Medulla oblongata (tissue), 1 donor: ENCODE measurements at regions not wholly inside any gene's neighbourhood (a gene's known extent, or its start where the extent isn't known, plus 50 kb on each side); places are given as distances from the start of the nearest gene placed in this dataset.

ENCODE experiments used
- DNase-seq: peaks from one replicate; pipeline ENCODE4 v3.0.0-alpha.2; 2015; ENCODE audit errors: extremely low spot score

DNA sequence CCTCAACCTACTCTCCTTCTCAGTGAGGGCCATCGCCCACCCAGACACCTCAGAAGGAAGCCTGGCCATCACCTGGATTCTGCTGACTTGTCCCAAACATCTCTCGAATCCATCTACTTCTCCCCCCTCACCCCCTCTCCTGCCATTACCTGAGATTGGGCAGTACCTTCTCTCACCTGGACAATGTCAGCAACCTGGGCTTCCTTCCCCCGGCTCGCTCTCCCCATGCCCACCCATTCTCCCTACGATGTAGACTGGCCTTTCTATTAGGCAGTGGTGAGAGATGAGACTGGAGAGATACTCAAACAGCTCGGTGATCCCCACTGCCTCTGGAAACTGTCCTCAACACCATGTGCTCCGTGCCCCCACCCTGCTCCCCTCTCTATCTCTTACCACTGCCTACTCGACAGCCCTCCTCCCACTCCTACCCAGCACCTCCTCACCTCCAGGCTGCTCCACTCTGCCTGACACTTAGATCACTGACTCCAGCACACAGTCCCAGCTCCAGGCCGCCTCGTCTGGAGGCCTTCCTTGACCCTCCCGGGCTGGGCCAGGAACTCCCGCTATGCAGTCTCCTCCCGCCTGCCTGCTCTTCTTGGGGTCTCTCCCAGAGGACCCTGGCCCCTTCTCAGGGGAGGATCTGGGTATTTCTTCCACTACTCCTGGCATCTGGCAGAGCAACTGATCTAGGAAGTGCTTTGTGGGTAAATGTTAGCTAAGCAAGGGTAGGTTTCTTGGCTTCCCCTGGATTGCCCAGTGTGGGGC, 235.8 kb upstream of the NLRP1 start:
- no peak for DNase-seq

DNA sequence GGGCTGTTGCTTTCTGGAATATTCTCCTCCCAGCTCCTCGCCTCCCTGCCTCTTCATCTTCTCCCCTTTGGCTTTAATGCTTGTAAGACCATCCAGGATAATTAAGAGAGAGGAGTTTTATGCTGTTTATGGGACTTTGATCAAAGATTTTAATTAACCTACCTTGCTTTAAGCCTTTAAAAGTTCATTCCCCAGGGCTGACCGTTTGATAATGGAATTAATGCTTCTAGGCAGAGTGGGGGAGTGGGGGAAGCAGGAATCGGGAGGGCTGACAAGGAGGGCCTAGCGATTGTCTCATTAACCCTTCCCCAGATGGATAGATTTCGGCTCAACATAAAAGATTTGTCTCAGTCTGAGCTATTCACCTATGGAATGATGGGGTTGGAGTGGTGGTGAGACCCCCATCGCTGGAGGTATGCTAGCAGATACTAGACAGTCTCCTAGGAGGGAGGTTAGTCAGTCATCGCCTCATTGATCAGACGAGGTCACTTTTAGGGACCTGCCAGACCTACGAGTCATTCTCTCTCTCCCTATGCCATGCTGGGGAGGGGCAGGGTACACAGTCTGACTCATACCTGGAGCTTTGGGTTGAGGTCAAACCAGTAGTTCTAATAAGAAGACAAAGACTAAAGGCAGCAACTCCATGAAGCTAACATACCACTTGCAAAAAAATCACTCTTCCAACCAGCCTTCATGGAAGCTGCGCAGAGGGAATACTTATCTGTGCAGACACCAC, 236.6 kb upstream of the NLRP1 start:
- DNase-seq: no peak

DNA sequence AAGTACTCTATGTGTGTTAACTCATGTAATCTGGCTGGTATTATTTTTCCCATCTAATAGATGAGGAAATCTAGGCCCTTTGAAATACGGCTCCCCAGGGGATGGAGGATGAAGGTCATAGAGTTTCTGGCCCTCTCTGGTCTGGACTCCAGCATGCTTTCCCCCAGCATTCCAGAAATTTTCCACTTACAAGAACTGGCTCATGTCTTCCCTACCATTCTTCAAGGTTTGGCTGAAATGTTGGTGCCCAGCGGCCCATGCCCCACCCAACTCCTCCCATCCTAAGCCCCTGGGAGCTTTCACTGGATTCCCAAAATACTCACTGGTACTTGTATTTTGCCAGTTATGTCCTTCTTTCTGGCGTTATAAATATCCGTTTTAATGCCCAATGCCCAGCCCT, 237.5 kb upstream of the NLRP1 start:
- no peak for DNase-seq

DNA sequence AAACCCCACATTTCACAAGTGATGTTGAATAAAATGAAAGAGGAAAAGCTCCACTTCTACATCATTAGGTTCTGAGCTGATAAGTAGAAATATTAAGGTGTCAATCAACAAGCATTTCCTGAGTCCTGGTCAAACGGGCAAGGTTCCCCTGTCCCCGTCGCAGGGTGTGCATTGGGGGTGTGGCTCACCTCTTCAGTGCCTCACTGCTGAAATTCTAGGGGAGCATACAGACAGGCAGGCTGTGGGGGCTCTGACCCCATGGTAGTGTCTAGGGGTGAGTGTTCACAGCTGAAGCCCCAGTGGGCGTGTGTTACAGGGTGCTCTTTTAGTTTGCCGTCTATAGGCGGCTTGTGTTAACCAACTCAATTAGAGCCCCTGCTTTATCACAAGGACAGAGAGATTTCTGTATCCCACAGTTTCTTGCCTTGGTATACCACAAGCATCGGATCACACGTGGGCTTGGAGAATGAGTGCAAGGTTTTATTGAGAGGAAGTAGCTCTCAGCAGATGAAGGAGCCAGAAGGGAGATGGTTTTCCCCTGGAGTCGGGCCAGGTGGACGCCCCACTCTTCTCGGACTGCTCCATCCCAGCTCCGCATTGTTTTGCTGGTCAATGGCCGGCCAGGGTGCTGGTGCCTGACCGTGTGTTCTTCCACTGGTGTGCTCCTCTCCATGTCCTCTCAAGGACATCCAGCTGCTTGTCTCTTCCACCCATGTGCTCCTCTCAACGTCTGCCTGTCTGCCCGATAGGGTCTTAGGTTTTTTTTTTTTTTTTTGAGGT, 238.2 kb upstream of the NLRP1 start:
- DNase-seq: no peak

DNA sequence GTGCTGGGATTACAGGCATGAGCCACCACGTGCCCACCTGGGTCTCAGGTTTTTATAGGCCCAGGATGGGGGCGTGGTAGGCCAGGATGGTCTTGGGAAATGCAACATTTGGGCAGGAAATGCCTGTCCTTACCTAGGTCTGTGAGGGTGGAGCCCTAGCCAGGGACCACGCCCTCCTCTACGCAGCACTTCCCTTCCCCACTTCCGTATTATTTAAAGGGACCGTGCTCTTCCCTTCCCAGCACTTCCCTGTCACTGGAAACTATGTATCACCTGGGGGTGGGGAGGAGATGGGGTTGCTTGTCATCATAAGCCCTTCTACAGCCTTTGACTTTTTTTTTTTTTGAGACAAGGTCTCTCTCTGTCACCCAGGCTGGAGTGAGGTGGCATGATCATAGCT, 238.9 kb upstream of the NLRP1 start:
- DNase-seq: no peak

GRCh38 chr17:5825717-5826330, 241.5 kb upstream of the NLRP1 start:
- no peak for DNase-seq

DNA sequence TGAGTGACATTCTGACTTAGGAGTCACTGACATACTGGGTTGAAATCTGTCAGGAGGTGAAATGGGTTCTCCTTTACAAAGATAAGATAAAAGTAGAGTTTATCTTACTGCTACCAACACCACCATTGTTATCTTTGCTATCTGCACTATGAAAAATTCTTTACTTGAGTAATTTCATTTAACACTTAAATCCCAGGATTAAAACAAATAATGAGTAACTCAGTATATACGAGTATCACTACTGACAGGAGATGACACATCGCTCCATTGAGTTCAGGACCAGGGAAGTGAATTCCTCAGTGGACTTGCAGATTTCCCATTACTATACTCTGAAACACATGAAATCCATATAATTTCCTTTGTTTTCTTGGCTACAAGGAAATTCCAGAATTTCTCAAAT, 242.1 kb upstream of the NLRP1 start:
- DNase-seq: no peak

GRCh38 chr17:5830921-5831320, 239.3 kb upstream of the WSCD1 start:
- DNase-seq: no peak

DNA sequence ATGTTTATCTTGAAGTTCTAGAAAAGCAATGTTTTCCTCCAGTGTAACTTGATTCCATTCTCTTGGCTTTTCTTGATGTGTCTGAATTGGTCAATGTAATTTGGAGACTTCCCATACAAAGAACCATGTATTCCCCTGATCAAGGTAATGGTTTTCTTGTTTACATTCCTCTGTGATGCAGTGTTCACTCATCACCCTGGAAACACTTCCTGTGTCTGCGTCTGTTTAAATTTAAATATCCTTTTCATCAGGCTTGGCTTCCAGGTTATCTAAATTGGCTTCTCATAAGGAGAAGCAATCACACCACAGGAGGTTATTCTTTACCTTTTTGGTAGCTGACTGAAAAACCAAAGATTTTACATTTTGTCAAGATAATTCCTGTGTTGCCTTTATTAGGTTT, 237.3 kb upstream of the WSCD1 start:
- no peak for DNase-seq

DNA sequence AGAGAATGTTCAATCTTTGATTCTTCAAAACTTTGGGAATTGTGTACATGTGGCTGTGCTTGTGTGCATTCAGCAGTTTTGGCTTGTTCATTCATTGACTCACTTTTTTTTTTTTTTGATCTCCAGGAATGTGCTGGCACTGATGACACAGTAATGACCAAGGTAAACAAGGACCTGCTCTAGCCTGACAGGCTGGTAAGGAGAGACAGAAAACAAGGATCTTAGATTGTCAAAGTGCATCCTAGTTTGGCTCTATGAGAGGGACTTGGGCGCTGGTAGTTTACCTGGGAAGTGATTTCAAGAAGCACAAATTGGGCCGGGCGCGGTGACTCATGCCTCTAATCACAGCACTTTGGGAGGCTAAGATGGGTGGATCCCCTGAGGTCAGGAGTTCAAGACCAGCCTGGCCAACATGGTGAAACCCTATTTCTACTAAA, 233.1 kb upstream of the WSCD1 start:
- no peak for DNase-seq

GRCh38 chr17:5838661-5839300, 231.4 kb upstream of the WSCD1 start:
- peak; percentile 44 for DNase-seq

- no peak for DNase-seq
These were observed 229.2 kb upstream of the WSCD1 start for GRCh38 chr17:5840811-5841446.

DNA sequence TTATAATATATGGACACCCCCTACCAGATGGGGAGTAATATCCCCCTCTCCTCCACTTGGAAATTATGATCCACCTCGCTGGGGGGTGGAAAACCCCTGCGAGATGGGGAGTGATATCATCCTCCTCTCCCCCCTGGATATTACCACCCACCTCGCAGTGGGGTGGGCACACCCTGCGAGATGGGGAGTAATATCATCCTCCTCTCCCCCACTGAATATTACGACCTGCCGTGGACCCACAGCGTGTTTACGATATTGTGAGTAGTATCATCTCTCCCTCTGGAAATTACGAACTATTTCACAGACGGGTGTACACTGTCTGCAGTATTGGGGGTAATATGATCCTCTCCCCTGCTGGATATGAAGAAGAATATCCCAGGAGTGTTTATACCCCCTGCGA, 228.3 kb upstream of the WSCD1 start:
- DNase-seq: no peak

DNA sequence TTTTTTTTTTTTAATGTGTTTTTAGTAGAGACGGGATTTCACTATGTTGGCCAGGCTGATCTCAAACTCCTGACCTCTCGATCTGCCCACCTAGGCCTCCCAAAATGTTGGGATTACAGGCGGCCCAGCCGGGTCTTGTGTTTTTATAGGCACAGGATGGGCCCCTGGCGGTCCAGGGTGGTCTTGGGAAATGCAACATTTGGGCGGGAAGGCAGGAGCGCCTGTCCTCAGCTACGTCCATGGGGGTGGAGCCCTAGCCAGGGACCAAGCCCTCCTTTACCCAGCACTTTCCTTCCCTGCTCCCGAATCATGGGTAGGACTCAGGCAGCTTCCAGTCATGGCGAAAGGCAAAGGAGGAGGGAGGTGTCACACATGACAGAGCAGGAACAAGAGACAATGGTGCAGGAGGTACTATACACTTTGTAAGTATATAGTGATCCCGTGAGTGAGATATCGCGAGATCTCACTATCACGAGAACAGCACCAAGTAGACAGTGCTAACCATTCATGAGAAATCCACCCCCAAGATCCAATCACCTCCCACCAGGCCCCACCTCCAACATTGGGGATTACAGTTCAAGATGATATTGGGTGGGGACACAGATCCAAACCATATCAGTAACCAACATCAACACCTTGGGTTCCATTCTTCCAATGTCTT, 226.7 kb upstream of the WSCD1 start:
- DNase-seq: no peak

GRCh38 chr17:5846001-5846400, 224.2 kb upstream of the WSCD1 start:
- DNase-seq: no peak

GRCh38 chr17:5854871-5855554, 215.2 kb upstream of the WSCD1 start:
- DNase-seq: no peak

- DNase-seq: no peak
These were observed 208.9 kb upstream of the WSCD1 start for GRCh38 chr17:5861246-5861645.

- DNase-seq: no peak
These were observed 208.3 kb upstream of the WSCD1 start for GRCh38 chr17:5861854-5862253.

GRCh38 chr17:5862395-5862794, 207.8 kb upstream of the WSCD1 start:
- no peak for DNase-seq
